Erythroblast (primary cell): ENCODE measurements at regions not wholly inside any gene's neighbourhood (a gene's known extent, or its start where the extent isn't known, plus 50 kb on each side); places are given as distances from the start of the nearest gene placed in this dataset.

Experiments
- GATA1 ChIP-seq: IDR thresholded peaks from 2 replicates; pipeline ENCODE4 v1.6.1; 2011; ENCODE audit warnings: low read depth, mild to moderate bottlenecking, control low read depth, low read length, moderate library complexity
- POLR2A ChIP-seq: IDR thresholded peaks from 2 replicates; pipeline ENCODE4 v1.6.1; 2011; ENCODE audit warnings: mild to moderate bottlenecking, low read length

- no peak for TF ChIP-seq POLR2A
- no peak for TF ChIP-seq GATA1
These were observed 153.4 kb upstream of the LRFN2 start for GRCh38 chr6:40740518-40740917.
